ENCODE measurements at regions not wholly inside any gene's neighbourhood (a gene's known extent, or its start where the extent isn't known, plus 50 kb on each side); places are given as distances from the start of the nearest gene placed in this dataset.
A peak's percentile ranks its signal among the peaks of the same experiment; 100 is the strongest.

DNA sequence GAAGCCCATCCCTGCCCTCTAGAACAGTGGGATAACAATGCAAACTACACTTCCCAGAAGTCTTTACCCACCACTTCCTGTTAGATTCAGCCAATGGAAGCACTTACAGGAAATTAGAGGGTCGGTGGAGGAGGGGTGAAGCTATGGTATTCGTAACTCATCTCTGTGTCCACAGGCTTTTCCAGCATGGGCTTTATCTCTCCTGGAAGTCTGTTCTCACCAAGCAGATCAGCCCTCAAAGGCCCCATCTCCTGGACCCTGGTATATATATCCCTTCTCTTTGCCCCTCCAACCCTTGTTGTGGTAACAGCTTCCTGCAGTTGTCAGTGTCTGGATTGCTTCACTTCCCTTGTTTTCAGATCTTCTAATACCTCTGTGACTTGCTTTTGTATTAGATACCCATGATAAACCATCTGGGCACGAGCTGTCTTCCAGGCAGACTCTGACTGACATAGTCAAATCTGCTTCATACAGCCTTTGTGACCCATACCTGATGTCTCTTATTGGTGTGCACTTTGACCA, 475.0 kb upstream of the POU3F3 start:
- peak overlapping the region; percentile 79 for H2AFZ ChIP-seq (ENCODE audit: low read depth, low read length)

DNA sequence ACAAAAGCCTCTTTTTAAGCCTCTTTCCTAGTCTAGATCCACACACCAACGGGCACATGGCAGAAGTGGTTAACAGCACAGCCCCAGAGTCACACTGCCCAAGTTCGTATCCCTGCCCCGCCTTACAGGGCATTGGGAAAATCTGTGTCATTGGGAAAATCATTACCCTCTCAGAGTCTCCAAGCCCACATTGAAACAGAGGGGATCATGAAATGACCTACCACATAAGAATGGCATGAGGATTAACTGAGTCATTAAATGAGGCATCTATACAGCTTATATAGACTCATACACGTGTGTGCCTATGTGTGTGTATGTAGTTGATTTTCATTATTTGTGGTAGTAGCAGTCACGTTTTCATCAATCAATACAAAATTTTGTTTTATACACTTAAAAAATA, 469.0 kb upstream of the POU3F3 start:
- H3K9ac ChIP-seq (ENCODE audit: low read depth, low read length): no peak overlapping the region
- H3K4me1 ChIP-seq (ENCODE audit: insufficient read depth, low read length): no peaks in the 10 kb centered on the region
- H3K79me2 ChIP-seq (ENCODE audit: insufficient read depth, low read length): no peaks in the 10 kb centered on the region
- H3K4me2 ChIP-seq (ENCODE audit: insufficient read depth, low read length): no peak overlapping the region
- H3K27ac ChIP-seq (ENCODE audit: low read length): no peak overlapping the region
- no peak for DNase-seq
- no peaks in the 10 kb centered on the region for H3K9me3 ChIP-seq (ENCODE audit: insufficient read depth, low read length, severe bottlenecking)
- no peak overlapping the region for H2AFZ ChIP-seq (ENCODE audit: low read depth, low read length)
- H3K4me3 ChIP-seq (ENCODE audit: low read depth in 1 of 2, low read length in 2 of 2): no peak overlapping the region
- ATAC-seq (ENCODE audit: insufficient read depth, low read depth): no peak
- H4K20me1 ChIP-seq (ENCODE audit: insufficient read depth, low read length): no peaks in the 10 kb centered on the region
- no peak for TF ChIP-seq EZH2 (IDR thresholded peaks at IDR 0.05; ENCODE audit: borderline replicate concordance, low read depth, low read length, severe bottlenecking)
- TF ChIP-seq, protein P1, sequence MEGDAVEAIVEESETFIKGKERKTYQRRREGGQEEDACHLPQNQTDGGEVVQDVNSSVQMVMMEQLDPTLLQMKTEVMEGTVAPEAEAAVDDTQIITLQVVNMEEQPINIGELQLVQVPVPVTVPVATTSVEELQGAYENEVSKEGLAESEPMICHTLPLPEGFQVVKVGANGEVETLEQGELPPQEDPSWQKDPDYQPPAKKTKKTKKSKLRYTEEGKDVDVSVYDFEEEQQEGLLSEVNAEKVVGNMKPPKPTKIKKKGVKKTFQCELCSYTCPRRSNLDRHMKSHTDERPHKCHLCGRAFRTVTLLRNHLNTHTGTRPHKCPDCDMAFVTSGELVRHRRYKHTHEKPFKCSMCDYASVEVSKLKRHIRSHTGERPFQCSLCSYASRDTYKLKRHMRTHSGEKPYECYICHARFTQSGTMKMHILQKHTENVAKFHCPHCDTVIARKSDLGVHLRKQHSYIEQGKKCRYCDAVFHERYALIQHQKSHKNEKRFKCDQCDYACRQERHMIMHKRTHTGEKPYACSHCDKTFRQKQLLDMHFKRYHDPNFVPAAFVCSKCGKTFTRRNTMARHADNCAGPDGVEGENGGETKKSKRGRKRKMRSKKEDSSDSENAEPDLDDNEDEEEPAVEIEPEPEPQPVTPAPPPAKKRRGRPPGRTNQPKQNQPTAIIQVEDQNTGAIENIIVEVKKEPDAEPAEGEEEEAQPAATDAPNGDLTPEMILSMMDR (IDR thresholded peaks at IDR 0.05; ENCODE audit: borderline replicate concordance, extremely low read depth, low read length, poor library complexity, severe bottlenecking): no peak
- no peaks in the 10 kb centered on the region for H3K36me3 ChIP-seq (ENCODE audit: insufficient read depth, low read length)
- H3K27me3 ChIP-seq (ENCODE audit: insufficient read depth, low read length, poor library complexity): no peaks in the 10 kb centered on the region

More for the DNA sequence above, 475.0 kb upstream of the POU3F3 start:
- Histone ChIP-seq H3K36me3 (ENCODE audit: insufficient read depth, low read length) (no peaks in the 10 kb centered on the region), H3K27me3 (ENCODE audit: insufficient read depth, low read length, poor library complexity) (no peaks in the 10 kb centered on the region), H3K4me3 (ENCODE audit: low read depth in 1 of 2, low read length in 2 of 2) (peak overlapping the region; percentile 8 to 53; a peak in 3 of 4 replicates), H4K20me1 (ENCODE audit: insufficient read depth, low read length) (no peaks in the 10 kb centered on the region), H3K4me2 (ENCODE audit: insufficient read depth, low read length) (peak overlapping the region; percentile 55), H3K9ac (ENCODE audit: low read depth, low read length) (peak overlapping the region; percentile 43), H3K9me3 (ENCODE audit: insufficient read depth, low read length, severe bottlenecking) (no peaks in the 10 kb centered on the region), H3K4me1 (ENCODE audit: insufficient read depth, low read length) (peaks cover 16% of the 10 kb centered on the region), H3K79me2 (ENCODE audit: insufficient read depth, low read length) (no peaks in the 10 kb centered on the region), H3K27ac (ENCODE audit: low read length) (peak overlapping the region; percentile 69)
- ATAC-seq (ENCODE audit: insufficient read depth, low read depth) (peak; percentile 95), DNase-seq (peak; percentile 68)
- no peak for TF ChIP-seq EZH2 (IDR thresholded peaks at IDR 0.05; ENCODE audit: borderline replicate concordance, low read depth, low read length, severe bottlenecking)
- TF ChIP-seq, protein P1 (IDR thresholded peaks at IDR 0.05; ENCODE audit: borderline replicate concordance, extremely low read depth, low read length, poor library complexity, severe bottlenecking): no peak

DNA sequence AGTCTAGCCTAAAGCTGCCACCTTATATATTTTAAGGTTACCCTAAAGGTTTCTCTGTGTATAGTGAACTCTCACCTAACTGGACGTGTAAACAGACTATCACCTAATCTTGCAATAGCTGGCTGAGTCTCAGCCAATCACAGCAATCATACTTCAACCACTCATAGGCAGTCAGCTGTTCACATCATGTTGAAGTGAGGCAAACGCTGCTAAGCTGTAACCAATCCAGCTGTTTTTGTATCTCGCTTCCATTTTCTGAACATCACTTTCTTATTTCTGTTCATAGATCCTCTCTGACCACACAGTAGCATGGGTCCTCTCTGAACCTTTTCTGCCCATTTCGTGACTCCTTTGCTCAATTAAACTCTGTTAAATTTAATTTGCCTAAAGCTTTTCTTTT, 468.2 kb upstream of the POU3F3 start:
- no peak for TF ChIP-seq EZH2 (IDR thresholded peaks at IDR 0.05; ENCODE audit: borderline replicate concordance, low read depth, low read length, severe bottlenecking)
- no peak for DNase-seq
- Histone ChIP-seq H3K79me2 (ENCODE audit: insufficient read depth, low read length) (no peaks in the 10 kb centered on the region), H4K20me1 (ENCODE audit: insufficient read depth, low read length) (no peaks in the 10 kb centered on the region), H3K27ac (ENCODE audit: low read length) (no peak overlapping the region), H3K9ac (ENCODE audit: low read depth, low read length) (no peak overlapping the region), H3K9me3 (ENCODE audit: insufficient read depth, low read length, severe bottlenecking) (no peaks in the 10 kb centered on the region), H3K4me2 (ENCODE audit: insufficient read depth, low read length) (no peak overlapping the region), H3K36me3 (ENCODE audit: insufficient read depth, low read length) (no peaks in the 10 kb centered on the region), H3K27me3 (ENCODE audit: insufficient read depth, low read length, poor library complexity) (no peaks in the 10 kb centered on the region), H2AFZ (ENCODE audit: low read depth, low read length) (no peak overlapping the region), H3K4me1 (ENCODE audit: insufficient read depth, low read length) (no peaks in the 10 kb centered on the region), H3K4me3 (ENCODE audit: low read depth in 1 of 2, low read length in 2 of 2) (no peak overlapping the region)
- no peak for ATAC-seq (ENCODE audit: insufficient read depth, low read depth)

DNA sequence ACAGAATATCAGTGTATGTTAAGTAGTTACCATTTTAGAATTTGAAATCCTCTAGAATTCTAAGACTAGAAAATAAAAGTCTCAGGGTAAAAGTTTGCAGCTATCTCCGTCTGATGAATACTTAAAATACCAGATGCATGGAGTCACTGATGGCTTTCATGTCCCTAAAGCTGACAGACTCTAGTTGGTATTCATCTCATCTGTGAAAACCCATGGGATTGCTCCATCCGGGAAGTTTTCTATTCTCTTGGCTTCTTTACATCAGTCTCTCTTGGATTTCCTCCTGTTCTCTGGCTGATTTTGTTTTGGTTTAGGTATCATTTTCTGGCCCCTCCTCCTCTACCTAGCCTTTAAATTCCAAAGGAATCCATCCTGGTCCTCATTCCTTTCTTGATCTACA, 465.6 kb upstream of the POU3F3 start:
- no peak for DNase-seq
- no peak for ATAC-seq (ENCODE audit: insufficient read depth, low read depth)
- H4K20me1 ChIP-seq (ENCODE audit: insufficient read depth, low read length): no peaks in the 10 kb centered on the region
- no peaks in the 10 kb centered on the region for H3K27me3 ChIP-seq (ENCODE audit: insufficient read depth, low read length, poor library complexity)
- H3K4me1 ChIP-seq (ENCODE audit: insufficient read depth, low read length): no peaks in the 10 kb centered on the region
- no peaks in the 10 kb centered on the region for H3K36me3 ChIP-seq (ENCODE audit: insufficient read depth, low read length)
- H3K27ac ChIP-seq (ENCODE audit: low read length): no peak overlapping the region
- no peak overlapping the region for H2AFZ ChIP-seq (ENCODE audit: low read depth, low read length)
- H3K9ac ChIP-seq (ENCODE audit: low read depth, low read length): no peak overlapping the region
- H3K4me2 ChIP-seq (ENCODE audit: insufficient read depth, low read length): no peak overlapping the region
- no peak for TF ChIP-seq EZH2 (IDR thresholded peaks at IDR 0.05; ENCODE audit: borderline replicate concordance, low read depth, low read length, severe bottlenecking)
- TF ChIP-seq, protein P1 (IDR thresholded peaks at IDR 0.05; ENCODE audit: borderline replicate concordance, extremely low read depth, low read length, poor library complexity, severe bottlenecking): no peak
- no peaks in the 10 kb centered on the region for H3K9me3 ChIP-seq (ENCODE audit: insufficient read depth, low read length, severe bottlenecking)
- no peak overlapping the region for H3K4me3 ChIP-seq (ENCODE audit: low read depth in 1 of 2, low read length in 2 of 2)
- H3K79me2 ChIP-seq (ENCODE audit: insufficient read depth, low read length): no peaks in the 10 kb centered on the region
